Fibroblast of villous mesenchyme (primary cell): ENCODE measurements at regions not wholly inside any gene's neighbourhood (a gene's known extent, or its start where the extent isn't known, plus 50 kb on each side); places are given as distances from the start of the nearest gene placed in this dataset.

Experiments used
- DNase-seq: peaks from one replicate; pipeline ENCODE4 v3.0.0-alpha.2; 2010; ENCODE audit warnings: low read depth
- H3K4me3 ChIP-seq: 2 replicates; pipeline ENCODE4 v1.5.1; 2011; ENCODE audit warnings: low read depth, mild to moderate bottlenecking, low read length
- CTCF ChIP-seq: IDR thresholded peaks from 2 replicates; pipeline ENCODE4 v1.5.1; 2012; ENCODE audit warnings: low read depth, mild to moderate bottlenecking, low read length; ENCODE audit not compliant: insufficient read depth

- DNase-seq, result peak; percentile 69
These were observed 51.4 kb upstream of the RIOK3 start for GRCh38 chr18:23401400-23402347.

More at GRCh38 chr18:23401400-23402347, 51.4 kb upstream of the RIOK3 start:
- no peak overlapping the region for H3K4me3 ChIP-seq
- TF ChIP-seq CTCF, result no peak
